HG03045 (cell line): ENCODE measurements at regions not wholly inside any gene's neighbourhood (a gene's known extent, or its start where the extent isn't known, plus 50 kb on each side); places are given as distances from the start of the nearest gene placed in this dataset.

Experiments used
- ATAC-seq: cut with Tn5 transposase; IDR thresholded peaks from one replicate; pipeline ENCODE4 v1.9.1; 2021; ENCODE audit warnings: mild to moderate bottlenecking, moderate library complexity; ENCODE audit not compliant: unreplicated experiment

DNA sequence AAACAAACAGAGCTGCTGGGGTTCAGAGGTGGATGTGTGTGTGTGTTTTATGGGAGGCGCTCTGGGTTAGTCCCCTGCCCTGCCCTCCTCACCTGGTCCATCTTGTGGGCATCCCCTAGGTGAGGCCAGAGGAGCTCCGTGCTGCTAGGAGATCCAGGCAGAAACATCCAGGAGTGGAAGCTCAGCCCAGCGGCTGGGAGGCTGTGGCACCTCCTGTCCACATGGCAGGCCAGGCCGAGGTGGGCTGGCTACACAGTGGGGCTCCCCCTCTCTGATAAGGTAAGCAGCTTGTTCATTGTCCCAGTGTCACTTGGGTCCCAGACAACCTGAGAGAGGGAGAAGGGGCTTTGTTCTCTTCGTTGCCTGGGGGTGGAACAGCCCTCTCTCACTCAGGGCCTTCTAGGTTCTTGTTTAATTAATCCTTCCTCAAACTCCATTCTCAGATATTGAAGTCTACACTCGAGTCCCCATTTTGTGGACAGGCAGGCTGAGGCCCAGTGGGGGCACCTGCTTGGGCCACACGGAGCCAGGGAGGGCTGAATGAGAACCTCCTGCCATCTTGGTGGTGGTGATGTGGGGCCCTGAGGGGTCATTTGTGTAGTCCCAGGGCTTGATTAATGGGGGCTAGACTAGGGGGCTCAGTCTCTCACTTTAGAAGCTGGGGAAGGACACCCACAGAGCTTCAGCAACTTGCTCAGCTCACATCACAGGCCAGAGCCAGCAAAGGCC, 216.8 kb upstream of the GPR26 start:
- no peak for ATAC-seq

GRCh38 chr10:123450956-123451605, 215.1 kb upstream of the GPR26 start:
- no peak for ATAC-seq

GRCh38 chr10:123451618-123452245, 214.4 kb upstream of the GPR26 start:
- no peak for ATAC-seq

DNA sequence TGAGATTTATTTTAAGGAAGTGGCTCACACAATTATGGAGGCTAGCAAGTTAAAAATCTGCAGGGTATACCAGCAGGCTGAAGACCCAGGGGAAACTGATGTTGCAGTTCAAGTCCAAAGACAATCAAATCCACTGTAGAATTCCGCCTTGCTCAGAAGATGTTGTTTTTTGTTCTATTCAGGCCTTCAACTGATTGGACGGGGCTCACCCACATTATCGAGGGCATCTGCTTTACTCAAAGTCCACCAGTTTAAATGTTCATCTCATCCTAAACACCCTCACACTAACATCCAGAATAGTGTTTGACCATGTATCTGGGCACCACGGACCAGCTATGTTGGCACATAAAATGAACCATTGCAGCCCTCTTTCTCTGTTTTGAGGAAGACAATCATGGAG, 211.2 kb upstream of the GPR26 start:
- ATAC-seq = no peak

DNA sequence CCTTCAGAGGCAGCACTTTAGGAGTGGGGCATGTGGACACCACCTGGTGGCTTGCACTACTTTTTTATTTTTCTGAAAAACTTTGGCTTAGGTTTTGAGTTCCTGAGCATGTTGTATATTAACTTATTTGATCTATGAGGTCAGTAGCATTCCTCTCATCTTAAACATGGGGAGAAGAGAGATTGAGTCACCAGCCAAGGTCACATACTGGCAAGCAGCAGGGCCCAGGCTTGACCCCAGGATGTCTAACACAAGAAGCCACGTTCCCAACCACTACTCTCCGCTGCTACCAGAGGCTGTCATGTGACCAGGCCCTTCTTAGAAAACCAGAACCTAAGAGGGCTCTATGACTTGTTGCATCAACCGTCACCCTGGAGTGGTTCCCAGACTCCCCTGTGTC, 210.3 kb upstream of the GPR26 start:
- no peak for ATAC-seq

DNA sequence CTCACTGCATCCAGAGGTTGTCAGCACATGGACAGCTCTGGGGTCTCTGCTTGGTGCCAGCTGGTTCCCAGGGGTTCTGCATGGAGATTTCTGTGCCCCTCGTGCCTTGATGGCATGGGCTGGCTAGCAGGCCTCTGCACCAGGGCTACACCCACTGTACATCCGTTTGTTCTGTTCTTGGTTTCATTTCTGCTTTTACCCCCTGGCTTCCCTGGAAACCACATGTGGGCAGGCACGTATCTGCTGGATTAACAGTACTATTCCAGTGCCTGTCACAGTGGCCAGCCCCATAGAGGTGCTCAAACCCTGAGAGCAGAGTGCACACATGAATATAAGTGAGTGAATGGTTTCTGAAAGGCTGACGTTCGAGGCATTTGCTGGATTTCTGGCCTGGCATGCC, 207.2 kb upstream of the GPR26 start:
- no peak for ATAC-seq

GRCh38 chr10:123459371-123460091, 206.6 kb upstream of the GPR26 start:
- ATAC-seq = no peak

DNA sequence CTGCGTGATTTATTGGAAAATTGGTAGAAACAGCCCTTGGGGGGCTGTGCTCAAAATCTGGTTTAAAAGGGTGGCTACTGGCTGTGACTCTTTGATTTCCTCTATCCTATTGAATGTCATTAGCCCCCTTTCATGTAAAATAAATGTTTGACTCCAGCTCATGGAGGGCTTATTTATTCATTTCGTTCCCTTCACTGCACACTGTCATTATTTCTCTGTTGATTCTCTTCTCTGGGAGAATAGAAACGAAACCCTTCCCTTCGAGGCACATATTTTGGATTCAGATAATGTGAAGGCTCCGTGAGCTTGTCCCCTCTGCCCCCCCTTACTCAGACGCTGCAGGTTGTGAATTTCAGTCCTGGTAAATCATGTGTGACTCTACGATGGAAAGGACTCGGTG, 203.9 kb upstream of the GPR26 start:
- no peak for ATAC-seq

GRCh38 chr10:123462756-123463155, 203.4 kb upstream of the GPR26 start:
- no peak for ATAC-seq

DNA sequence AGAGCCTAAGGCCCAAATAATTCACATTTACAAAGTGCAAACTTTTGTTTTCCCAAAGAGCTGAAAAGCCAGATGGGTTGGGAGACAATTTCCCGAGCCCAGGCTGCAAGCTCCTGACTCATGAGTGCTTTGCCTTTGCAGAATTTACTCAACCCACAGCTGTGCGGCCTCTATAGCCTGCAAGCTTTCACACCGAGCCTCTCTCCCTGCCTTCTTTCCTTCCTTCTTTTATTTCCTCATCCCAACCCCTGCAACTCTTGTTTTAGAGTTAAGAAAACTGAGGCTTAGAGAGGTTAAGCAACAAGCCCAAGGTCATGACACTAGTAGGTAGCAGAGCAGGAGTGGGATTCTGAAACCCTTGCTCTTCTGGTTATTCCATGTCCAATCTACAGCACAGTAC, 203.0 kb upstream of the GPR26 start:
- ATAC-seq = no peak

GRCh38 chr10:123463698-123464097, 202.5 kb upstream of the GPR26 start:
- no peak for ATAC-seq

GRCh38 chr10:123464430-123465323, 201.5 kb upstream of the GPR26 start:
- no peak for ATAC-seq

- no peak for ATAC-seq
Measured at GRCh38 chr10:123470336-123470921, 195.7 kb upstream of the GPR26 start.

DNA sequence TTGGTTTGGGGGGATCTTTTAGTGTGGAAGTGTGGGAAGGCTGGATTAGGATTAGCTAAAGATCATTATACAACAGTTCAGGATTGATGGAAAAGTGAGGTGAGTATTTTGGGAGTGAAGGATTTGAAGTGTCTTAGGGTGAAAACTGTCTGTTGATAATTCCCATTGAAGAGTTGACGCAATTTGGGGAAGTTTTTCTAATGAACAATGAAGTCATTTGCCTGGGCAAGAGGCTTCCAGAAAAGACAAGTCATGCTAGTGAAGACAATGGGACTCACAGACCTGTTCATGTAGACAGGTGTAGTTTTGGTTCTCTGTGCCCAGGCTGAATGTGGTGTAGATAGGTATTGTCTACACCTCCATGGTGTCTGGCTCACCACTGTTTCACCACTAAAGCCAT, 194.3 kb upstream of the GPR26 start:
- ATAC-seq = no peak

DNA sequence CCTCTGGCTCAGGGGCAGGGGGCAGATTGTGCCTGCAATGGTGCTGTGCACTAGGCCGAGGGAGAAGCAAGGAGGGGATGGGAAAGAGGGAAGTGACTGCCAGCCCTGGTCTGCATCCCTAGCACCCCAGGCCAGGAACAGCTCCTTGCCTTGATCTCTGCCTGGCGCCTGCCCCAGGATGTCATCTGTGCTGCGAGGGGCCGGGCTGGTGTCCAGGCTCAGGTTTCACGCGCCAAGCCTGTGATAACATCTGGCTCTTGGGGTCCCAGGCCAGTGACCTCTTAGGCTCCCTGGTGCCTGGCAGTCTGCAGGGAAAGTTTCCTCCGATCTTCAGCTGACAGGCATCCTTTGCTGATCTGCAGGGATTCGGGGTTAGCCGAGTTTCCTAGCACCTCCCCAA, 193.5 kb upstream of the GPR26 start:
- ATAC-seq = no peak

DNA sequence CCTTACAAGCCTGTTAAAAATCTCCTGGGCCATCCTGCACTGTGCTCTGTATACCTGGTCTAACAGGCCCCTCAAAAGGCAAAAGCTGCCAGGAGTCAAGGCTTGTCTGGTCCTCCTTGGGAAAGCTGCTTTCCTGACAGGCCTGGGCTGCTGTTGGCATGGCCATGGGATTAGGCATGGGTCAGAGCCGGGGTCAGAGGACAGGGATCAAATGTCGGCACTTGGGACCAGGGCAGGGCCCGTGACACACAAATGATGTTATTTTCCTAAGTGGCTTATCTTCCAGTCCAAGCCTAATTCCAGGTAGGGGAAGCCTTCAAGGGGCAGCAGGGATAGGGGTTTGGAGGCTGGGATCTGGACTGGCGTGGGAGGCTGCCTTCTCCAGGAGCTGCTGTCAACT, 191.5 kb upstream of the GPR26 start:
- no peak for ATAC-seq

DNA sequence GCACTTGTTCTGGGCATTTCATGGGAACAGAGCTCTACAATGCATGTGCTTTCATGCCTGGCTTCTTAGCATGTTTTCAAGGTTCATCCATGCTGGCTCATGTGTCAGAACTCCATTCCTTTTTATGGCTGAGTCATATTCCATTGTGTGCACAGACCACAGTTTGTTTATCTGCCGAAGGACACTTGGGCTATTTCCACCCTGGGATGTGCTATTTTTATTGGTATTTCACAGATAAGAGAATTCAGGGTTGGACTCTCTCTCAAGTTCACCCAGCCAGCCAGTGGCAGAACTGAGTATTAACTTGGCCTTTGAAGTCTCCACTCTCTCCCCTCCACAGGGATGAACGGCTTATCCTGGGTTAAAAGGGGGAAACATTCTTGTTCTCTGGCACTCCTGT, 190.7 kb upstream of the GPR26 start:
- ATAC-seq = no peak

- no peak for ATAC-seq
Measured at GRCh38 chr10:123478116-123478515, 188.0 kb upstream of the GPR26 start.

DNA sequence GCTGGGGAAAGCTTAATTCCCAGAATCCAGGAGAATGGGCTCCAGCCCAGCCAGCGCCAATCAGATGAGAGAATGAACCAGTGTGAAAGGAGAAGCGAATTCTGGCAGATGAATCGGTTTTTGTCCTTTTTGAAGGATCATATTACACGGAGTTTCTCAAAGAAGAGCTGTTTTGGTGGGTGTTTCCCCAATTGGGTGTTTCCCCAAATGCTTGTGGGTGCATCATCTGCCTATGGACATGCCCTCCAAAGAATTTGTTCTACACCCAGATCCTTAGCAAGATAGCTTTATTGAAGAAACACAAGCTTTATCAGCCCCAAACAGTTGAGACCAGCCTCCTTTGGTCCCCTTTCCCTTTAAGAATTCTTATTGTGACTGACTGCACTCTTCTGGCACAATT, 186.5 kb upstream of the GPR26 start:
- no peak for ATAC-seq

- no peak for ATAC-seq
Measured at GRCh38 chr10:123480344-123480743, 185.8 kb upstream of the GPR26 start.
